HepG2 (cell line): ENCODE measurements at regions not wholly inside any gene's neighbourhood (a gene's known extent, or its start where the extent isn't known, plus 50 kb on each side); places are given as distances from the start of the nearest gene placed in this dataset.

ENCODE experiments used
- GATAD2A ChIP-seq: IDR thresholded peaks from 2 replicates; pipeline ENCODE4 v1.6.1; 2016
- JUN ChIP-seq: sonication (generic); formaldehyde crosslinking; IDR thresholded peaks from 2 replicates; pipeline ENCODE4 v1.4.0; 2020; ENCODE audit warnings: mild to moderate bottlenecking, missing genetic modification reagents
- KDM5A ChIP-seq: fragments of 200-600 bp; sonication (generic); IDR thresholded peaks from 2 replicates; pipeline ENCODE4 v1.7.0; 2018; ENCODE audit warnings: antibody characterized with exemption, mild to moderate bottlenecking, low read length, borderline replicate concordance
- KLF13 ChIP-seq: sonication (generic); formaldehyde crosslinking; IDR thresholded peaks from 2 replicates; pipeline ENCODE4 v1.4.0; 2020; ENCODE audit warnings: mild to moderate bottlenecking, missing genetic modification reagents
- NR2F2 ChIP-seq: IDR thresholded peaks from 2 replicates; pipeline ENCODE4 v1.6.1; 2012; ENCODE audit warnings: low read depth, inconsistent platforms, borderline replicate concordance
- PCBP2 ChIP-seq: fragments of 200-400 bp; formaldehyde crosslinking; optimal IDR thresholded peaks from 2 replicates; pipeline ENCODE3; 2018; ENCODE audit warnings: low read length, low read depth; ENCODE audit not compliant: poor library complexity, severe bottlenecking
- RBAK ChIP-seq: sonication (generic); formaldehyde crosslinking; IDR thresholded peaks from 2 replicates; pipeline ENCODE4 v1.5.1; 2020; ENCODE audit warnings: mild to moderate bottlenecking, missing genetic modification reagents
- RBM22 ChIP-seq: fragments of 200-400 bp; formaldehyde crosslinking; optimal IDR thresholded peaks from 2 replicates; pipeline ENCODE3; 2017; ENCODE audit warnings: mild to moderate bottlenecking, low read length, moderate library complexity
- SYNCRIP ChIP-seq: fragments of 200-400 bp; formaldehyde crosslinking; IDR thresholded peaks from 2 replicates; pipeline ENCODE4 v1.6.1; 2018; ENCODE audit warnings: mild to moderate bottlenecking, low read depth, low read length; ENCODE audit not compliant: insufficient read depth
- ZMYM2 ChIP-seq: sonication (generic); formaldehyde crosslinking; IDR thresholded peaks from 2 replicates; pipeline ENCODE4 v1.8.0; 2022; ENCODE audit warnings: mild to moderate bottlenecking, missing genetic modification reagents
- ZMYM3 ChIP-seq: sonication (generic); formaldehyde crosslinking; IDR thresholded peaks from 2 replicates; pipeline ENCODE4 v1.5.1; 2020; ENCODE audit warnings: mild to moderate bottlenecking, missing genetic modification reagents
- ZNF30 ChIP-seq: sonication (generic); formaldehyde crosslinking; IDR thresholded peaks from 2 replicates; pipeline ENCODE4 v1.5.0; 2020; ENCODE audit warnings: mild to moderate bottlenecking, missing genetic modification reagents
- ZNF335 ChIP-seq: sonication (generic); formaldehyde crosslinking; IDR thresholded peaks from 2 replicates; pipeline ENCODE4 v1.4.0; 2020; ENCODE audit warnings: missing genetic modification reagents
- ZNF510 ChIP-seq: sonication (generic); formaldehyde crosslinking; IDR thresholded peaks from 2 replicates; pipeline ENCODE4 v1.4.0; 2020; ENCODE audit warnings: low read depth, mild to moderate bottlenecking, missing genetic modification reagents
- ZNF543 ChIP-seq: sonication (generic); formaldehyde crosslinking; IDR thresholded peaks from 2 replicates; pipeline ENCODE4 v1.4.0; 2020; ENCODE audit warnings: mild to moderate bottlenecking, missing genetic modification reagents
- ZNF557 ChIP-seq: sonication (generic); formaldehyde crosslinking; IDR thresholded peaks from 2 replicates; pipeline ENCODE4 v1.4.0; 2020; ENCODE audit warnings: missing genetic modification reagents
- ZNF619 ChIP-seq: sonication (generic); formaldehyde crosslinking; IDR thresholded peaks from 2 replicates; pipeline ENCODE4 v1.4.0; 2020; ENCODE audit warnings: mild to moderate bottlenecking, missing genetic modification reagents
- ZNF7 ChIP-seq: IDR thresholded peaks from 2 replicates; pipeline ENCODE4 v1.6.1; 2016; ENCODE audit warnings: missing biosample characterization, missing genetic modification reagents
- ZNF703 ChIP-seq: sonication (generic); formaldehyde crosslinking; IDR thresholded peaks from 2 replicates; pipeline ENCODE4 v1.5.1; 2020; ENCODE audit warnings: missing genetic modification reagents, mild to moderate bottlenecking, moderate library complexity, borderline replicate concordance
- ZNF709 ChIP-seq: sonication (generic); formaldehyde crosslinking; IDR thresholded peaks from 2 replicates; pipeline ENCODE4 v1.5.0; 2020; ENCODE audit warnings: mild to moderate bottlenecking, missing genetic modification reagents
- ZNF780A ChIP-seq: sonication (generic); formaldehyde crosslinking; IDR thresholded peaks from 2 replicates; pipeline ENCODE4 v1.8.0; 2022; ENCODE audit warnings: mild to moderate bottlenecking, missing genetic modification reagents, moderate library complexity
- TF ChIP-seq, protein P1 (sequence below): sonication (generic); formaldehyde crosslinking; IDR thresholded peaks from 2 replicates; pipeline ENCODE4 v1.8.0; 2022; ENCODE audit warnings: low read depth, missing genetic modification reagents
- TF ChIP-seq, protein P2 (sequence below): IDR thresholded peaks from 2 replicates; pipeline ENCODE4 v1.6.1; 2018; ENCODE audit warnings: missing genetic modification reagents
- TF ChIP-seq, protein P3 (sequence below): sonication (generic); formaldehyde crosslinking; IDR thresholded peaks from 2 replicates; pipeline ENCODE4 v1.4.0; 2020; ENCODE audit warnings: missing genetic modification reagents
- TF ChIP-seq, protein P4 (sequence below): sonication (generic); formaldehyde crosslinking; IDR thresholded peaks from 2 replicates; pipeline ENCODE4 v1.8.0; 2022; ENCODE audit warnings: missing genetic modification reagents, low read depth, mild to moderate bottlenecking, borderline replicate concordance
- TF ChIP-seq, protein P5 (sequence below): sonication (generic); formaldehyde crosslinking; IDR thresholded peaks from 2 replicates; pipeline ENCODE4 v1.4.0; 2020; ENCODE audit warnings: mild to moderate bottlenecking, missing genetic modification reagents

DNA sequence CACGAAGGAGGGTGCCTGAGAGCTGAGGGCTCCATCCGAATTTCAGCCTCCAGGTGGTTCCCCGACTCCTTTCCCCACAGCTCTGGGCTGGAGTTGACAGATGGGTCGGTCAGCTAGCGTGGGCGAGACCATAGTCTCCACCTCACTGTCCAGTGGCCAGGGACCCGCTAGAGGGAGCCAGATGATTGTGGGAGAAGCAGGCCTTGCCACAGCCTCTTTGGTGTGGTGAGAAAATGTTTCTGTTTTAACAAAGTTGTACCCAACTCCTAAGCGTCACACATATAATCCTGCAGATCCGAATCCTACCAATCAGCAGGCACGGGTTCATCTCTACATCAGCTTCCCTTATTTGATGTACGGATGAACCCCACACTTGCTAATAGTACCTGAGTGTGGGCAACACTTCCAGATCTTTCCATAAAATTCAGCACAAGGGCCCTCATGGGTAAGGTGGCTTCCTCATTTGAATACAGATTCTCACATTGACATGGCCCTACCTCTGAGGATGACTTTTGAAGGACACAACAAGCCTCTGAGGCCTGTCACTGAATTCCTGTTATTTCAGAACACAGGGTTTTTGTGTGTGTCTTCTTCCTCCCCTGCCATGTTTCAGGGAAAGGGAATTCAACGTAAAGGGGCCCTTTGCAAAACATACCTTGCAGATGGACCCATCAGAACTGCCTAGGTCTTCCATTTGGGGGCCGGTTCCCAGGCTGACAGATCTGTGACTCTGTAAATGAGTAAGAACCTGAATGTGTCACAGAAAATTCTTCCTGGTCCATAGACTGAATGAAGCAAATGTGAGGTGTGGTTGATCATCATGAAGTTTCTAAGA lies 103.2 kb upstream of the DUSP22 start (continued):
- TF ChIP-seq, protein P1, sequence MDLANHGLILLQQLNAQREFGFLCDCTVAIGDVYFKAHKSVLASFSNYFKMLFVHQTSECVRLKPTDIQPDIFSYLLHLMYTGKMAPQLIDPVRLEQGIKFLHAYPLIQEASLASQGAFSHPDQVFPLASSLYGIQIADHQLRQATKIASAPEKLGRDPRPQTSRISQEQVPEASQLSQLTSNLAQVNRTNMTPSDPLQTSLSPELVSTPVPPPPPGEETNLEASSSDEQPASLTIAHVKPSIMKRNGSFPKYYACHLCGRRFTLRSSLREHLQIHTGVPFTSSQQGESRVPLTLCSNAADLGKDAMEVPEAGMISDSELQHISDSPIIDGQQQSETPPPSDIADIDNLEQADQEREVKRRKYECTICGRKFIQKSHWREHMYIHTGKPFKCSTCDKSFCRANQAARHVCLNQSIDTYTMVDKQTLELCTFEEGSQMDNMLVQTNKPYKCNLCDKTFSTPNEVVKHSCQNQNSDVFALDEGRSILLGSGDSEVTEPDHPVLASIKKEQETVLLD (CRISPR knock-in tag) = no peak
- no peak for TF ChIP-seq PCBP2
- TF ChIP-seq, protein P2, sequence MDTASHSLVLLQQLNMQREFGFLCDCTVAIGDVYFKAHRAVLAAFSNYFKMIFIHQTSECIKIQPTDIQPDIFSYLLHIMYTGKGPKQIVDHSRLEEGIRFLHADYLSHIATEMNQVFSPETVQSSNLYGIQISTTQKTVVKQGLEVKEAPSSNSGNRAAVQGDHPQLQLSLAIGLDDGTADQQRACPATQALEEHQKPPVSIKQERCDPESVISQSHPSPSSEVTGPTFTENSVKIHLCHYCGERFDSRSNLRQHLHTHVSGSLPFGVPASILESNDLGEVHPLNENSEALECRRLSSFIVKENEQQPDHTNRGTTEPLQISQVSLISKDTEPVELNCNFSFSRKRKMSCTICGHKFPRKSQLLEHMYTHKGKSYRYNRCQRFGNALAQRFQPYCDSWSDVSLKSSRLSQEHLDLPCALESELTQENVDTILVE = peak; percentile 64; the same call in 1 of the 2 replicates
- no peak for TF ChIP-seq ZNF510
- no peak for TF ChIP-seq ZNF30 (CRISPR knock-in tag)
- no peak for TF ChIP-seq JUN (CRISPR knock-in tag)
- no peak for TF ChIP-seq ZMYM2 (CRISPR knock-in tag)
- TF ChIP-seq RBM22 = no peak
- TF ChIP-seq, protein P3, sequence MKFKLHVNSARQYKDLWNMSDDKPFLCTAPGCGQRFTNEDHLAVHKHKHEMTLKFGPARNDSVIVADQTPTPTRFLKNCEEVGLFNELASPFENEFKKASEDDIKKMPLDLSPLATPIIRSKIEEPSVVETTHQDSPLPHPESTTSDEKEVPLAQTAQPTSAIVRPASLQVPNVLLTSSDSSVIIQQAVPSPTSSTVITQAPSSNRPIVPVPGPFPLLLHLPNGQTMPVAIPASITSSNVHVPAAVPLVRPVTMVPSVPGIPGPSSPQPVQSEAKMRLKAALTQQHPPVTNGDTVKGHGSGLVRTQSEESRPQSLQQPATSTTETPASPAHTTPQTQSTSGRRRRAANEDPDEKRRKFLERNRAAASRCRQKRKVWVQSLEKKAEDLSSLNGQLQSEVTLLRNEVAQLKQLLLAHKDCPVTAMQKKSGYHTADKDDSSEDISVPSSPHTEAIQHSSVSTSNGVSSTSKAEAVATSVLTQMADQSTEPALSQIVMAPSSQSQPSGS (CRISPR knock-in tag) = peak; percentile 66; the same call in 1 of the 2 replicates
- no peak for TF ChIP-seq KLF13 (CRISPR knock-in tag)
- TF ChIP-seq ZNF543 (CRISPR knock-in tag) = no peak
- no peak for TF ChIP-seq ZNF780A (CRISPR knock-in tag)
- TF ChIP-seq, protein P4, sequence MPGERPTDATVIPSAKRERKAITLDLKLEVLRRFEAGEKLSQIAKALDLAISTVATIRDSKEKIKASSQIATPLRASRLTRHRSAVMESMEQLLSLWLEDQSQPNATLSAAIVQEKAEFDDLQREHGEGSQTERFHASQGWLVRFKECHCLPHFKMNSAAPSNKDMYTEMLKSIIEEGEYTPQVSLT = no peak
- TF ChIP-seq KDM5A = no peak
- 0 out of 2 replicates have a peak, but pooled peaks have one; percentile 69 for TF ChIP-seq ZNF619 (CRISPR knock-in tag)
- TF ChIP-seq GATAD2A = peak; percentile 64
- no peak for TF ChIP-seq ZNF557
- TF ChIP-seq, protein P5, sequence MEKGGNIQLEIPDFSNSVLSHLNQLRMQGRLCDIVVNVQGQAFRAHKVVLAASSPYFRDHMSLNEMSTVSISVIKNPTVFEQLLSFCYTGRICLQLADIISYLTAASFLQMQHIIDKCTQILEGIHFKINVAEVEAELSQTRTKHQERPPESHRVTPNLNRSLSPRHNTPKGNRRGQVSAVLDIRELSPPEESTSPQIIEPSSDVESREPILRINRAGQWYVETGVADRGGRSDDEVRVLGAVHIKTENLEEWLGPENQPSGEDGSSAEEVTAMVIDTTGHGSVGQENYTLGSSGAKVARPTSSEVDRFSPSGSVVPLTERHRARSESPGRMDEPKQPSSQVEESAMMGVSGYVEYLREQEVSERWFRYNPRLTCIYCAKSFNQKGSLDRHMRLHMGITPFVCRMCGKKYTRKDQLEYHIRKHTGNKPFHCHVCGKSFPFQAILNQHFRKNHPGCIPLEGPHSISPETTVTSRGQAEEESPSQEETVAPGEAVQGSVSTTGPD (CRISPR knock-in tag) = no peak
- no peak for TF ChIP-seq RBAK
- TF ChIP-seq ZMYM3 (CRISPR knock-in tag) = no peak
- no peak for TF ChIP-seq SYNCRIP
- no peak; the same call in 1 of the 2 replicates for TF ChIP-seq ZNF335
- no peak for TF ChIP-seq NR2F2
- no peak for TF ChIP-seq ZNF703 (CRISPR knock-in tag)
- no peak for TF ChIP-seq ZNF709 (CRISPR knock-in tag)
- TF ChIP-seq ZNF7 = no peak
